SIG-M5 treated with dmso at 0.1 percent for 504 hours (cell line): ENCODE measurements at regions not wholly inside any gene's neighbourhood (a gene's known extent, or its start where the extent isn't known, plus 50 kb on each side); places are given as distances from the start of the nearest gene placed in this dataset.

Source experiments
- DNase-seq: peaks from one replicate; lab custom pipeline; 2025; ENCODE audit not compliant: unreplicated experiment; lab: John Stamatoyannopoulos, UW

- no peak for DNase-seq
Observed at GRCh38 chr3:66800941-66801545, 197.1 kb upstream of the KBTBD8 start.

- DNase-seq, result no peak
Observed at GRCh38 chr3:66803206-66803605, 194.9 kb upstream of the KBTBD8 start.

GRCh38 chr3:66803721-66804695, 194.1 kb upstream of the KBTBD8 start:
- no peak for DNase-seq

- no peak for DNase-seq
Observed at GRCh38 chr3:66808891-66809594, 189.1 kb upstream of the KBTBD8 start.

GRCh38 chr3:66809595-66809958, 188.5 kb upstream of the KBTBD8 start:
- no peak for DNase-seq

- DNase-seq, result no peak
Observed at GRCh38 chr3:66812136-66812535, 186.0 kb upstream of the KBTBD8 start.

GRCh38 chr3:66812741-66813140, 185.4 kb upstream of the KBTBD8 start:
- DNase-seq, result no peak

- DNase-seq, result peak; percentile 77
Observed at GRCh38 chr3:66816090-66816761, 181.9 kb upstream of the KBTBD8 start.

GRCh38 chr3:66817951-66818557, 180.1 kb upstream of the KBTBD8 start:
- DNase-seq, result no peak

- DNase-seq, result no peak
Observed at GRCh38 chr3:66819993-66820501, 178.1 kb upstream of the KBTBD8 start.

- DNase-seq, result peak; percentile 25
Observed at GRCh38 chr3:66822186-66823008, 175.7 kb upstream of the KBTBD8 start.

- no peak for DNase-seq
Observed at GRCh38 chr3:66823009-66823397, 175.1 kb upstream of the KBTBD8 start.

GRCh38 chr3:66823532-66823931, 174.6 kb upstream of the KBTBD8 start:
- DNase-seq, result no peak

GRCh38 chr3:66825375-66825774, 172.7 kb upstream of the KBTBD8 start:
- DNase-seq, result no peak

GRCh38 chr3:66827726-66828125, 170.4 kb upstream of the KBTBD8 start:
- no peak for DNase-seq

- DNase-seq, result no peak
Observed at GRCh38 chr3:66828303-66828702, 169.8 kb upstream of the KBTBD8 start.

GRCh38 chr3:66830301-66830700, 167.8 kb upstream of the KBTBD8 start:
- DNase-seq, result no peak

GRCh38 chr3:66831931-66832330, 166.2 kb upstream of the KBTBD8 start:
- no peak for DNase-seq

GRCh38 chr3:66836363-66837152, 161.5 kb upstream of the KBTBD8 start:
- DNase-seq, result peak; percentile 3
